ENCODE measurements at regions not wholly inside any gene's neighbourhood (a gene's known extent, or its start where the extent isn't known, plus 50 kb on each side); places are given as distances from the start of the nearest gene placed in this dataset.

- DNase-seq: no peak
Observed at GRCh38 chr1:63122079-63122478, 200.3 kb upstream of the FOXD3 start.

GRCh38 chr1:63124666-63125191 is 197.6 kb upstream of the FOXD3 start:
- DNase-seq: no peak

GRCh38 chr1:63126104-63126503 is 196.3 kb upstream of the FOXD3 start:
- no peak for DNase-seq

GRCh38 chr1:63127376-63127775 is 195.0 kb upstream of the FOXD3 start:
- no peak for DNase-seq

GRCh38 chr1:63128556-63128955 is 193.8 kb upstream of the FOXD3 start:
- no peak for DNase-seq

GRCh38 chr1:63129184-63129583 is 193.2 kb upstream of the FOXD3 start:
- DNase-seq: no peak

GRCh38 chr1:63129855-63130254 is 192.5 kb upstream of the FOXD3 start:
- DNase-seq: no peak

GRCh38 chr1:63134501-63135173 is 187.7 kb upstream of the FOXD3 start:
- no peak for DNase-seq

GRCh38 chr1:63135174-63135512 is 187.2 kb upstream of the FOXD3 start:
- DNase-seq: no peak

GRCh38 chr1:63135801-63136200 is 186.6 kb upstream of the FOXD3 start:
- DNase-seq: no peak

- no peak for DNase-seq
Observed at GRCh38 chr1:63142001-63142400, 180.4 kb upstream of the FOXD3 start.

GRCh38 chr1:63143482-63143881 is 178.9 kb upstream of the FOXD3 start:
- DNase-seq: no peak

- no peak for DNase-seq
Observed at GRCh38 chr1:63147783-63148182, 174.6 kb upstream of the FOXD3 start.

- no peak for DNase-seq
Observed at GRCh38 chr1:63148825-63149645, 173.3 kb upstream of the FOXD3 start.

GRCh38 chr1:63152572-63152971 is 169.8 kb upstream of the FOXD3 start:
- no peak for DNase-seq

GRCh38 chr1:63155437-63155836 is 166.9 kb upstream of the FOXD3 start:
- DNase-seq: no peak

GRCh38 chr1:63157085-63157484 is 165.3 kb upstream of the FOXD3 start:
- no peak for DNase-seq

GRCh38 chr1:63169057-63169456 is 153.3 kb upstream of the FOXD3 start:
- DNase-seq: no peak

GRCh38 chr1:63173161-63173560 is 149.2 kb upstream of the FOXD3 start:
- no peak for DNase-seq

GRCh38 chr1:63189677-63190076 is 132.7 kb upstream of the FOXD3 start:
- DNase-seq: no peak

GRCh38 chr1:63190171-63190570 is 132.2 kb upstream of the FOXD3 start:
- no peak for DNase-seq

- no peak for DNase-seq
Observed at GRCh38 chr1:63198871-63199394, 123.4 kb upstream of the FOXD3 start.

GRCh38 chr1:63199706-63200335 is 122.5 kb upstream of the FOXD3 start:
- no peak for DNase-seq

Data from muscle of arm (tissue), 1 donor.